Sigmoid colon (tissue), 6 donors: ENCODE measurements at regions not wholly inside any gene's neighbourhood (a gene's known extent, or its start where the extent isn't known, plus 50 kb on each side); places are given as distances from the start of the nearest gene placed in this dataset.
A peak's percentile ranks its signal among the peaks of the same experiment; 100 is the strongest.
"Not testable (repeated sequence)": the region's sequence is repeated elsewhere in the genome, so short reads cannot be mapped to it uniquely, and the experiment has no call there.

Experiments used
- DNase-seq: peaks from one replicate; pipeline ENCODE4 v3.0.0-alpha.2; 2019
- H3K27ac ChIP-seq, 4 donors: fragments of 200-600 bp; sonication (generic); one replicate each; pipeline ENCODE4 v1.5.1; 2016 to 2019; ENCODE audit warnings: mild to moderate bottlenecking in 1 of 4
- H3K27me3 ChIP-seq, 3 donors: fragments of 200-600 bp; sonication (generic); one replicate each; pipeline ENCODE4 v1.5.1; 2019; ENCODE audit warnings: mild to moderate bottlenecking in 1 of 3
- H3K36me3 ChIP-seq, 4 donors: fragments of 200-600 bp; sonication (generic); one replicate each; pipeline ENCODE4 v1.5.1; 2016 to 2019
- H3K4me1 ChIP-seq, 4 donors: fragments of 200-600 bp; sonication (generic); one replicate each; pipeline ENCODE4 v1.5.1; 2017 to 2019
- H3K4me3 ChIP-seq, 4 donors: fragments of 200-600 bp; sonication (generic); one replicate each; pipeline ENCODE4 v1.5.1; 2017 to 2019; ENCODE audit warnings: mild to moderate bottlenecking in 2 of 4, moderate library complexity in 1 of 4
- H3K9me3 ChIP-seq, 4 donors: fragments of 200-600 bp in 3 of 4; sonication (generic) in 3 of 4; one replicate each; pipeline versions ENCODE4 v1.5.1 to v1.6.1; 2013 to 2019
- EP300 ChIP-seq, 4 donors: sonication (generic); formaldehyde crosslinking; IDR thresholded peaks; one replicate each; pipeline ENCODE4 v1.6.1; 2017; ENCODE audit warnings: antibody characterized with exemption in 4 of 4
- POLR2A ChIP-seq, 2 donors: fragments of 450-650 bp; IDR thresholded peaks; one replicate each; pipeline ENCODE4 v1.6.1; 2016; ENCODE audit warnings: antibody characterized with exemption in 2 of 2, mild to moderate bottlenecking in 2 of 2, moderate library complexity in 2 of 2
- POLR2AphosphoS5 ChIP-seq, 4 donors: sonication (generic); formaldehyde crosslinking; IDR thresholded peaks; one replicate each; pipeline ENCODE4 v1.6.1; 2017; ENCODE audit warnings: antibody characterized with exemption in 4 of 4
- WGBS, 2 donors: extraction: QIAGEN DNeasy Blood & Tissue Kit; methylation state at CpG; one replicate each; pipeline ENCODE4 v1.1.7; 2013; 5-methylcytosine and 5-hydroxymethylcytosine counted together
- intact Hi-C: fragments of 100-400 bp; cut with DNase I; formaldehyde crosslinking; loops from one replicate; pipeline ENCODE4 v1.15.1; 2023
- TF ChIP-seq, protein P1 (sequence below), 4 experiments: fragments of 450-650 bp in 3 of 4; fragments of 200-600 bp in 1 of 4; IDR thresholded peaks; one replicate each; pipeline ENCODE4 v1.5.1; 2016 to 2019; ENCODE audit warnings: antibody characterized with exemption in 4 of 4, mild to moderate bottlenecking in 3 of 4, moderate library complexity in 2 of 4
- donor health status: healthy with polysubstance abuse.
- donor health status: healthy.

DNA sequence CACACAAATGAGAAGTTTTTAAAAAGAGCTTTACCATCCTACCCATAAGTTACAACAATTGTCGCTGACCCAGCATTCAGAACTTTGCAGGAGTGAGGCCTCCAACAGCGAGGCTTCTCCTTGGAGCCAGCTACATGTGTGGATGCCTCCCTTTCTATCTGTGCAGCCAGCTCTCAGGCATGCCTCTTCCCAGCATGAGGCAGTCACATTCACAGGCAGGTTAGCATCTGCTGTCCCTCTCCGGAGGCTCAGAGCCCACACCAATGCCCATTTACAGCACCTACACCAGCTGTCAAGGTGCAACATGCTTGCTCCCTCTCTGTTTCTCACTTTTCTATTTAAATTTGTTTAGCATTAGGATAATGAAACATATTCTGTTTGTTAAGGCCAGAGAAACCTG is 278.7 kb upstream of the PODXL start:
- Histone ChIP-seq H3K36me3 (no peaks in the 10 kb centered on the region), H3K9me3 (no peaks in the 10 kb centered on the region), H3K4me3 (no peak overlapping the region), H3K27ac (no peak overlapping the region), H3K4me1 (no peaks in the 10 kb centered on the region), H3K27me3 (peaks cover 0 to 4% (median 0%) of the 10 kb centered on the region in 3 donors)
- intact Hi-C loops: no loop called here
- TF ChIP-seq EP300 (IDR thresholded peaks at IDR 0.05): no peak
- TF ChIP-seq, protein P1, sequence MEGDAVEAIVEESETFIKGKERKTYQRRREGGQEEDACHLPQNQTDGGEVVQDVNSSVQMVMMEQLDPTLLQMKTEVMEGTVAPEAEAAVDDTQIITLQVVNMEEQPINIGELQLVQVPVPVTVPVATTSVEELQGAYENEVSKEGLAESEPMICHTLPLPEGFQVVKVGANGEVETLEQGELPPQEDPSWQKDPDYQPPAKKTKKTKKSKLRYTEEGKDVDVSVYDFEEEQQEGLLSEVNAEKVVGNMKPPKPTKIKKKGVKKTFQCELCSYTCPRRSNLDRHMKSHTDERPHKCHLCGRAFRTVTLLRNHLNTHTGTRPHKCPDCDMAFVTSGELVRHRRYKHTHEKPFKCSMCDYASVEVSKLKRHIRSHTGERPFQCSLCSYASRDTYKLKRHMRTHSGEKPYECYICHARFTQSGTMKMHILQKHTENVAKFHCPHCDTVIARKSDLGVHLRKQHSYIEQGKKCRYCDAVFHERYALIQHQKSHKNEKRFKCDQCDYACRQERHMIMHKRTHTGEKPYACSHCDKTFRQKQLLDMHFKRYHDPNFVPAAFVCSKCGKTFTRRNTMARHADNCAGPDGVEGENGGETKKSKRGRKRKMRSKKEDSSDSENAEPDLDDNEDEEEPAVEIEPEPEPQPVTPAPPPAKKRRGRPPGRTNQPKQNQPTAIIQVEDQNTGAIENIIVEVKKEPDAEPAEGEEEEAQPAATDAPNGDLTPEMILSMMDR (IDR thresholded peaks at IDR 0.05): no peak
- no peak for TF ChIP-seq POLR2AphosphoS5 (IDR thresholded peaks at IDR 0.05)
- TF ChIP-seq POLR2A (IDR thresholded peaks at IDR 0.05): no peak
- DNase-seq: no peak
- WGBS, 2 donors: 81 to 82% methylated on average over 3 of the region's 3 CpGs

DNA sequence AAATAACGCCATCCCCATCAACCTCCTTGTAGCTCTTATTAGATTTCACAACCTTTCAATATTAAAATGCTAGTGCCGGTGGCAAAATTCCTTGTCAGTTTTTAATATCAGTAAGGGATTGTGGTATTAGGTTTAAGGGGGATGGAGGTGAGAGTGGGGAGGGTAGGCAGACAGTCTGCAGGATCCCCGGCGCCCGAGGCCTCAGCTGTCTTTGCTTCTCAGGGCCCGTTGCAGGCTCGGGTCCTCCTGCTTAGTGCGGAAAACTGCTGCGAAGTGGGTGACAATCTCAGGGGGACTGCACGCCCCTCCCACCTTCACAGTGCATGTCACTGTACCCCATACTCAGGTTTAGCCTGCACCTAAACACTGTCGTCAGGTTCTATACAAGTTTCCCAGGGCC is 274.3 kb upstream of the PODXL start:
- H3K27me3 ChIP-seq: peaks cover 0 to 4% (median 0%) of the 10 kb centered on the region in 3 donors
- no peaks in the 10 kb centered on the region for H3K36me3 ChIP-seq
- no peak overlapping the region for H3K27ac ChIP-seq
- H3K4me3 ChIP-seq: no peak overlapping the region
- intact Hi-C loops: no loop called here
- no peaks in the 10 kb centered on the region for H3K9me3 ChIP-seq
- TF ChIP-seq, protein P1 (IDR thresholded peaks at IDR 0.05): no peak
- no peak for TF ChIP-seq POLR2AphosphoS5 (IDR thresholded peaks at IDR 0.05)
- TF ChIP-seq EP300 (IDR thresholded peaks at IDR 0.05): no peak
- no peak for TF ChIP-seq POLR2A (IDR thresholded peaks at IDR 0.05)
- no peak for DNase-seq
- peaks cover 0 to 19% (median 10%) of the 10 kb centered on the region in 4 donors for H3K4me1 ChIP-seq
- 79 to 80% methylated on average over 11 of the region's 11 CpGs for WGBS, 2 donors

DNA sequence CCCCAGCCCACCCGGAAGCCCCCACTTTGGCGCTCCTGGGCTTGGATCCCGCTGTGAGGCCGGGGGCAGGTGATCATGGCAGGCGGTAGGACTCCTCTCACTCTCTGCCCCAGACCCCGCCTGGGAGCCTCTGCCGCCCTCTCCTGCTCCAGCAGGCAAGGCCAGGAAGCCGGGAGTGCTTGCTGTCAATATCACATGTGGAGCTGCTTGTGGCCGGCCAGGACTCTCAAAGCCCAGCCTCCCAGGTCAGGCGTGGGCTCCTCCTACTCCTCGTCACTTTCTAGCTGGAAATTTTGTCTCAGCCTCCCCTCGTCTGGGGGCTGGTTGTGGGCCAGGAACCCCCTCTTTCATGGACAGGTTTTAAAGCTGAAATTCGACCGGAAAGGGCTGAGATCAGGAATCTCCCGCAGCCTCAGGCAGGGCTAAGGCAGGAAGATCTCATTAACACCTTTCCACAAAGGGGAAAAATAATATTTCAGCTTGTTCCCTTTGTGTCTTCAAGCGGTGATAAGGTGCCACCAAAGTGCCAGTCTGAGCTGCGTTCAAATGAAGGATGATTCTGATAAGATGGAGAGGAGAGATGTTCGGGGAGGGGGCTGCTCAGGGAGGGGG is 273.6 kb upstream of the PODXL start:
- no peak for DNase-seq
- TF ChIP-seq EP300 (IDR thresholded peaks at IDR 0.05) (no peak), POLR2A (IDR thresholded peaks at IDR 0.05) (no peak), POLR2AphosphoS5 (IDR thresholded peaks at IDR 0.05) (no peak)
- TF ChIP-seq, protein P1 (IDR thresholded peaks at IDR 0.05): no peak
- Histone ChIP-seq H3K4me1 (peaks cover 0 to 19% (median 10%) of the 10 kb centered on the region in 4 donors), H3K4me3 (no peak overlapping the region), H3K9me3 (no peaks in the 10 kb centered on the region), H3K27ac (no peak overlapping the region), H3K27me3 (peaks cover 0 to 4% (median 0%) of the 10 kb centered on the region in 3 donors), H3K36me3 (no peaks in the 10 kb centered on the region)
- 19 to 24% methylated on average over 18 of the region's 18 CpGs for WGBS, 2 donors
- intact Hi-C loops: no loop called here

DNA sequence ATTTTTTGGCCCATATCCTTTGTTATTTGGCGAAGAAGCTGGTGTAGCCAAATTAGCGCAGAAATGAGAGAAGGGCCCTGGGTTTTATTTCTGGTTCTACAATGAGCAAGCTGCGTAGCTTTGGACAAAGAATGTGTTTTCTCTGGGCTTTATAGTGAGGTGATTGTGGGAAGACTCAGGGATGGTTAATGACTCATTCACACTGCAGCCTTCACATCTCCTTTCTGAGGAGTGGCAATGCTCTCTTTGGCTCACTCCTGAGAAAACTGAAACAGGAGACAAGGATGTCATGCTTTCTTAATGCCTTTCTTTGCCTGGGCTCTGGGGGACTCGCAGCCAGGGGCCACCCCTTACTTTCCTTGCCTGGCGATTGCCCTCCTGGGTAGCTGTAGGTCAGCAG is 271.0 kb upstream of the PODXL start:
- peaks cover 0 to 19% (median 10%) of the 10 kb centered on the region in 4 donors for H3K4me1 ChIP-seq
- no peak overlapping the region for H3K4me3 ChIP-seq
- peaks cover 0 to 4% (median 0%) of the 10 kb centered on the region in 3 donors for H3K27me3 ChIP-seq
- no peak for DNase-seq
- TF ChIP-seq POLR2AphosphoS5 (IDR thresholded peaks at IDR 0.05): no peak
- TF ChIP-seq EP300 (IDR thresholded peaks at IDR 0.05): no peak
- no peak for TF ChIP-seq POLR2A (IDR thresholded peaks at IDR 0.05)
- TF ChIP-seq, protein P1 (IDR thresholded peaks at IDR 0.05): no peak
- intact Hi-C loops: no loop called here
- no peaks in the 10 kb centered on the region for H3K36me3 ChIP-seq
- no peaks in the 10 kb centered on the region for H3K9me3 ChIP-seq
- whole genome bisulfite sequencing, 2 donors: 76 to 83% methylated on average over 5 of the region's 5 CpGs
- H3K27ac ChIP-seq: peak overlapping the region in 3 of 4 donors; percentile 46 to 74 (median 56)

DNA sequence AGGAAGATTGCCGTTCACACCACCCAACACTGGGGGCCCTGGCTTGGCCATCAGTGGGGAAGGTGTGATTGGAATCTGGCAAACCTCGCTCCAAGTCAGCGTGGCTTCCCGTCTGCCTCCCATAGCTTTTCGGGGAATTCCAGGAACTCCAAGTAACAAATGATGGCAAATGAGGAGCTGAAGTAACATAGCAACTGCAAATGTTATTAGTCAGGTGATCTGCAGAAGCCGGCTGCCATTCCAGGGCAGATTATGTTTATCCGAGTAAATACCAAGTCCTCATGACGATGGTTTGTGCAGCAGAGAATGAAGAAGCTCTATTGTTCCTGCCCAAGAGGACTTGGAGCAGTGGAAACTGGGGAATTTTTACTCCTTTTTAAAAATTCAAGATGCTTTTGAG is 270.5 kb upstream of the PODXL start:
- TF ChIP-seq POLR2AphosphoS5 (IDR thresholded peaks at IDR 0.05): no peak
- TF ChIP-seq POLR2A (IDR thresholded peaks at IDR 0.05): no peak
- TF ChIP-seq, protein P1 (IDR thresholded peaks at IDR 0.05): no peak
- peak in 1 of 4 donors; percentile 4 for TF ChIP-seq EP300 (IDR thresholded peaks at IDR 0.05)
- H3K9me3 ChIP-seq: no peaks in the 10 kb centered on the region
- H3K4me1 ChIP-seq: peaks cover 0 to 19% (median 10%) of the 10 kb centered on the region in 4 donors
- H3K36me3 ChIP-seq: no peaks in the 10 kb centered on the region
- WGBS, 2 donors: 56 to 65% methylated on average over 8 of the region's 8 CpGs
- no peak overlapping the region for H3K4me3 ChIP-seq
- H3K27me3 ChIP-seq: peaks cover 0 to 4% (median 0%) of the 10 kb centered on the region in 3 donors
- intact Hi-C loops: no loop called here
- peak overlapping the region in 3 of 4 donors; percentile 46 to 74 (median 57) for H3K27ac ChIP-seq
- DNase-seq: no peak

DNA sequence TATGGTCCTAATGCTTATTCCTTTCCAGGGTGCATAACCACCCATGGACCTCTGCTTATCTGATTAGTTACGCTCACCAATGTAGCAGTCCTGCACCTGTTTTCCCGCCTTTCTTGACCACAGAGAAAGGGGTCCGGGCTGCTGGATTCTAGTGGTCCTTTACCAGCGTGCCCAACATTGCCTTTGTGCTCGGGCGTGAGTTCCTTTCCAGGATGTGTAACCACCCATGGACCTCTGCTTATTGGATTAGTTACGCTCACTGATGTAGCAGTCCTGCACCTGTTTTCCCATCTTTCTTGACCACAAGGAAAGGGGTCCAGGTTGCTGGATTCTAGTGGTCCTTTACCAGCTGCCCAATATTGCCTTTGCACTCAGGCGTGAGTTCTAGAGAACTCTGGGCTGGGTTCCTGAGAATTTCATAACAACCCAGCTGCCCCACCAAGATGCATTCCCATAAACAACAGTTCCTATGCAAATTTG is 267.6 kb upstream of the PODXL start:
- H3K36me3 ChIP-seq, intact Hi-C loops, H3K27me3 ChIP-seq, H3K9me3 ChIP-seq, H3K27ac ChIP-seq, DNase-seq, H3K4me3 ChIP-seq: not testable (repeated sequence)
- 92 to 93% methylated on average over 8 of the region's 8 CpGs for WGBS, 2 donors
- H3K4me1 ChIP-seq: peaks cover 0 to 19% (median 10%) of the 10 kb centered on the region in 4 donors
